ENCODE measurements at regions not wholly inside any gene's neighbourhood (a gene's known extent, or its start where the extent isn't known, plus 50 kb on each side); places are given as distances from the start of the nearest gene placed in this dataset.

DNA sequence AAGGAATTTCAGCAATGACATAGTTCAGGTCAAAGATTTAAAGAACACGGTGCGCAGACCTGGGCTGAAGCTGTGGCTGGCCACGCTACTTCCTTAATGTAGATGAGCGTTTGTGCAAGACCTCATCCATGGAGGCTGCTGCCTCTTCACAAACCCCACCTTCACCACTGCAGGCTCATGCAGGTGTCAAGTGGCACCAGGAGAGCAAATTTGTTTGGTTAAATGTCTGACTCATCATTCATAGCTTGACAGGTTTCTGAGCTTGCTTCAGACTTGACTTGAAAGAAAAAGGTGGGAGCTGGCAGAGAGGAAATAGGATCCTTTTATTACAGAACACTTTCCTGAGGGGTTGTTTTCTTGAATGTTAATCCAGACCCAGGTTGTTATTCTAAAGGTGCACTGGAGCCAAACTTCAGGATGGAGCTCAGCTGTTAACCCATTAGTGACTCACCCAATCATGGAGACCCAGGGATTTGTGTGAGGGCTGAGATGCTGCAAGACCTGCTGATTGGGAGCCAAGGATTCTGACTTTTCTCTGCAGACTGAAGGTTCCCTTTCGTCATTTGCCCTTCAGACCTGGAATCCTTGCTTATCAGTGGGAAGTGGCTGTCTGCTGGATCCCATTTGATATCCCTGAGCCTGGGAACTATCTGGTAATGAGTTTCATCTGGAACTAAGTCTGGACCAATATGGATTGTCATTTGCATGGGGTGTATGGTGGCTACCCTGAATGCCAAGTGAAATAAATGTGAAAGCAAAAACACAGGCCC, 315.3 kb downstream of the PTTG2 start:
- ChIA-PET CTCF (ENCODE audit: low intra/inter-chr PET ratio) (no interaction called here), POLR2A (interaction anchor here (1.2 kb wide), 1 partner anchor 42 kb away, joined by 3 read pairs; no protein-coding TSS in a partner anchor)
- Histone ChIP-seq H3K9me1 (ENCODE audit: control insufficient read depth, insufficient read depth, low read length) (no peaks in the 10 kb centered on the region), H3K27me3 (ENCODE audit: control insufficient read depth in 2 of 2, insufficient read depth in 2 of 2, low read length in 2 of 2) (no peaks in the 10 kb centered on the region), H3K4me2 (ENCODE audit: insufficient read depth, low read length) (no peak overlapping the region), H4K20me1 (replicated peaks; ENCODE audit: control insufficient read depth, insufficient read depth, low read length) (no peaks in the 10 kb centered on the region), H3K9ac (ENCODE audit: insufficient read depth in 1 of 2, low read depth in 2 of 2, low read length in 2 of 2) (no peak overlapping the region), H3K27ac (ENCODE audit: extremely low read depth, low read depth, low read length) (no peak overlapping the region), H3K79me2 (ENCODE audit: control insufficient read depth, insufficient read depth, low read length) (no peaks in the 10 kb centered on the region), H3K4me3 (no peak overlapping the region), H3K4me1 (replicated peaks in 1 of 2; ENCODE audit: control insufficient read depth in 2 of 2, insufficient read depth in 2 of 2, low read length in 2 of 2) (no peaks in the 10 kb centered on the region), H3K9me3 (replicated peaks; ENCODE audit: control insufficient read depth, insufficient read depth, low read depth, low read length) (0 out of 2 replicates have a peak, but pooled peaks cover 4% of the 10 kb centered on the region), H2AFZ (ENCODE audit: low read depth, low read length) (no peak overlapping the region), H3K36me3 (ENCODE audit: control insufficient read depth, insufficient read depth, low read length) (no peaks in the 10 kb centered on the region)
- 74% methylated on average over 5 of the region's 5 CpGs for WGBS (ENCODE audit: insufficient coverage, low coverage, missing lambda C conversion rate)
- DNase-seq (ENCODE audit: extremely low read depth in 1 of 4, low spot score in 3 of 4) = no peak
- peak; percentile 59 for TF ChIP-seq MEIS2 (IDR thresholded peaks at IDR 0.05; ENCODE audit: partially characterized antibody)
- TF ChIP-seq, protein P1, sequence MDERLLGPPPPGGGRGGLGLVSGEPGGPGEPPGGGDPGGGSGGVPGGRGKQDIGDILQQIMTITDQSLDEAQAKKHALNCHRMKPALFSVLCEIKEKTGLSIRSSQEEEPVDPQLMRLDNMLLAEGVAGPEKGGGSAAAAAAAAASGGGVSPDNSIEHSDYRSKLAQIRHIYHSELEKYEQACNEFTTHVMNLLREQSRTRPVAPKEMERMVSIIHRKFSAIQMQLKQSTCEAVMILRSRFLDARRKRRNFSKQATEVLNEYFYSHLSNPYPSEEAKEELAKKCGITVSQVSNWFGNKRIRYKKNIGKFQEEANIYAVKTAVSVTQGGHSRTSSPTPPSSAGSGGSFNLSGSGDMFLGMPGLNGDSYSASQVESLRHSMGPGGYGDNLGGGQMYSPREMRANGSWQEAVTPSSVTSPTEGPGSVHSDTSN (CRISPR knock-in tag; IDR thresholded peaks at IDR 0.05; ENCODE audit: low read depth) = no peak
- TF ChIP-seq, protein P1 (tag; conservative IDR thresholded peaks at IDR 0.05; ENCODE audit: low read depth) = 0 out of 2 replicates have a peak, but pooled peaks have one; percentile 26
- no peak for TF ChIP-seq IRF1 (CRISPR knock-in tag; IDR thresholded peaks at IDR 0.05; ENCODE audit: borderline replicate concordance)
- peak; percentile 34; the same call in 1 of the 2 replicates for TF ChIP-seq C11orf30 (IDR thresholded peaks at IDR 0.05; ENCODE audit: low read depth)
- no TSS peak for BruUV-seq (replicated peaks)
- intact Hi-C loops (cut with micrococcal nuclease) (no loop called here), in situ Hi-C loops (cut with MboI) (no loop called here)
- FAIRE-seq = peak; percentile 63
- no peak for ATAC-seq

Data from K562 (cell line).